Suppressor macrophage (primary cell): ENCODE measurements at regions not wholly inside any gene's neighbourhood (a gene's known extent, or its start where the extent isn't known, plus 50 kb on each side); places are given as distances from the start of the nearest gene placed in this dataset.
"Not testable (repeated sequence)": the region's sequence is repeated elsewhere in the genome, so short reads cannot be mapped to it uniquely, and the experiment has no call there.

Experiments
- DNase-seq, 4 experiments: peaks; one replicate each; pipeline ENCODE4 v3.0.0-alpha.2; 2020 to 2022

DNA sequence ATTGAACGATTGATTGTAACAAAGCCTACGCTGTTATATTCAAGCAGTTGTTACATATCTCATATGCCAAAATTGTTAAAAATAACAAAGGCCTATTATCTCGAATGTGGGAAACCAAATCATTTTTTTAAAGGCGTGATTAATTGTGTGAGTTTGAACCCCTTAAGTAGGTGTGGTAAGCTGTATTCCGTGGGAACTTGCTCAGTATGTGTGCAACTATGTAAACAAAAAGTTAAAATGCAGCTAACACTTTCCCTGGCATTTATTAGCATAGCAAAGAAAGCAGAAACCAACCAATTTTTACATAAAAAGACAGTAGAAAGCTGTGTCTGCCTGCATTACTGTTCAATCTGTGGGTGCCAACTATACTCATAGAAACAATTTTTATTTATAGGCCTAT lies 166.0 kb upstream of the HAND2 start:
- no peak for DNase-seq

DNA sequence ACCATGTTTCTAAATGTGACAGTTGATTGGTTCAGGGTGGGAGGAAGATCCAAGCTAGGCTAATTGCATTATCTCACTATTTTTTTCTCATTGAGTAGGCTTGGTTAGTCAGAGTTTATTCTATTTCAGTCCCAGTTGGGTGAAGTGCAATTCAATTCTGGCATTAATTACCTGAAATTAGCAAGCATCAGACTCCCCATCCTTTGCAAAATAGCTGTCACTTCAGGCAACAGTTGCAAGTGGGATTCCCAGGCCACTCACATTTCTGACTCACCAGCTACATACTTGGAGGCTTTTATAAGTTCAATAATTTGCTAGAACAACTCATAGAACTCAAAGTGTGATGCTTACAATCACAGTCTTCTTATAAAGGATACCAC lies 155.8 kb upstream of the HAND2 start:
- DNase-seq = no peak

DNA sequence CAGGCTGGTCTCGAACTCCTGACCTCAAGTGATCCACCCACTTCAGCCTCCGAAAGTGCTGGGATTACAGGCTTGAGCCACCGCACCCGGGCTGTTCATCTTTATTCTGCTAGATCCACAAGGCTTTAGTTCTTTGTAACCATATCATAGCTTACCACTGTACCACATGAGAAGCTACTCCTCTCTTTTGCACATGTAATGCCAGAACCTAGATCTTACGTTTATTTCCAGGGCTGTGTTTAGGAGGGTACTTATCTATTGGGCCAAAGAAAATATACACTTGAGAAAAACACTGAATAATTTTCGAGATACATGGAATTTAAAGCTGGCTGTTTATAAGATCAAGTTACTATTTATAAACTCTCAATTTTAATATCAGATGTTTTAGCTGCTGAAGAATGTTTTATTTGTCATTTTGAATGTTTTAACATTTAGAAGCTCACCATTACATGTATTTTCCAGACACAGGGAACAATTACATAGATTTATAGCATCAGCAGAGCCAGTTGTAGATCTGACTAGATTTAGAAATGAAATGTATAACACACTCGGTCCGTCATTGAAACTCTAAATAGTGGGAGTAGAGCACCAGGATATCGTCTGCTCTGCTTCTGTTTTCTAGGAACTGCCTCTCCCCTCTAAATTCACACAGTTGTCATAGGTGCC lies 155.3 kb upstream of the HAND2 start:
- no peak for DNase-seq

DNA sequence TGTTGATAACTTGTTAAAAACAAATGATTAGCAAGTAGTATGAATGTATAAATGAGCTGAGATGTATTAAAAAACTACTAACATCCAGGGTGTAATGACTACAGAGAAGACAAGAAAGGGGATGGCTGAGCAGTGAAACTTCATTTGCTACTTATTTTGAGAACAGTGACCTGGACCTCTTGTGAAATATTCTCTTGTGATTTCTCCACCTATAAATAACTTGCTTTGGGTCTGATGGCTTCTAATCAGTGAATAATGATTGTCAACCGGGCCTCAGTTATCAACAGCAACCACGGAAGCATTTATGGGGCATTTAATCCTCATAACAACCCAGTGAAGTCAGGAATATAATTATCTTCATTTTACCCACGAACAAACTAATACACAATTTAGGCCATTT lies 154.2 kb upstream of the HAND2 start:
- DNase-seq = no peak

DNA sequence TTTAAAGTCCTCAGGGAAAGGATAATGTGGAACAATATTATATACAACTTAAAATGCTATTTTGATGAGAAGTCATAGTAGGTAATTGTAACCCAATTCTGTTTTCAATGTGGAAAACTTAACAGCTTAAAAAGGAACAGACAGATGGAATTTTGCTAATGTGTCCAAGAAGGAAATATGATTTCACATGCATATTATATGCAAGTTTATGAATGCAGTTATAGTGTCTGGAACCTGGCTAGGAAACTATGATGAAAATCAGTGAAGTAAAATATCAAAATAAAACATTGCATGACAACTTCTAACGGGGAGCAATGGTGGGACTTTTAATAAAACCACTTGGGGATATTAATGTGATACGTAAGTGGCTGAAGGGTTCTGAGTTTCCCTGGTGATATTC lies 152.6 kb upstream of the HAND2 start:
- no peak for DNase-seq

DNA sequence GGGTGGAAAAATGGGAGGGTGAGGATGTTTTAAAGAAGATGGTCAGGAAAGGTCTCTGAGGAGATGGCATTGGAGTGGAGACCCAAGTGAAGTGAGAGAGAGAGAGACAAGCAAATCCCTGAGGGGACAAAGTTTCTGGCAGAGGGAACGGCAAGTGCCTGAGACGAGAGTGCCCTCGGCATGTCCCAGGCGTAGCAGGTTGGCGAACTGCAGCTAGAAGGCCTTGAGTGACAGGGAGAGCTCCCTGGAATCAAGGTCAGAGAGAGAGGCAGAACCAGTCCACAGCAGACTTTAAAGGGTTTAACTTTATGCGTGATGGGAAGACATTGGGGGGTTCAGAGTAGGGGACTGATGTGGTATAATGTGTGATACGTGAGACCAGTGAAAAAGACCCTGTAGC lies 150.2 kb upstream of the HAND2 start:
- no peak for DNase-seq

DNA sequence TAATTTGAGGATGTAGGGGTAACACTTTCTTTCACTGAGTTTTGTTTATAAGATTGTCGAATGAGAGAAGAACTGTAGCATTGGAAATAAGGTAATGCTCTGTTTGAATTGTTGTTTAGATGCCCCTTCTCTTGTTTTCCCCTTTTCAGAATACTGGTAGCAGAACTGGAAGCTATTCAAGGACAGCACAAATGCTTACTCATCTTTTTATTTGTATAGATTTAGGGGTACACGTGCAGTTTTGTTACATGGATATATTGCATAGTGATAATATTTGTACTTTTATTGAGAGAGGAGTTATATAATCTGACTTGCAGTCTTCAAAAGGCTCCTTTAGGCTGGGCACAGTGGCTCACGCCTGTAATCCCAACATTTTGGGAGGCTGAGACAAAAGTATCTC lies 145.4 kb upstream of the HAND2 start:
- DNase-seq = no peak

GRCh38 chr4:173669460-173670179 lies 139.6 kb upstream of the HAND2 start:
- no peak for DNase-seq

GRCh38 chr4:173661001-173661400 lies 131.0 kb upstream of the HAND2 start:
- no peak for DNase-seq

DNA sequence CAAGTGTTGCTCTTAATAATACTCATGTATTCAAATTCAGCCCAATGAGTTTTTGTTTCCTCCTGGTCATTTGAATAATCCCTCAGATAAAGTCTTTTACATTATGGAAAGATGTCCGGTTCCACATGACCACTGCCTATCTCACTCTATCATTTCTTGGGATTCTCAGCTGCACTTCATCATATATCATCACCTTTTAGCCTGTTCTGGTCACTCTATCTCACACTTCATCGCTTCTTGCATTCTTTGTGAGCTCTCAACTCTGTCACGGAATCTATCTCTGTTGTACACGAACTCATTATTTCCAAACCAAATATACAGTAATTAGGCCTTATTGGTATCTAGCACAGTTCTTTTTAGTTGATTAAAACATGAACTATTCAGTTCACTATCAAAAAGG lies 126.9 kb upstream of the HAND2 start:
- DNase-seq = no peak

GRCh38 chr4:173652283-173652931 lies 122.4 kb upstream of the HAND2 start:
- DNase-seq = no peak

- no peak for DNase-seq
Observed at GRCh38 chr4:173651651-173652282, 121.7 kb upstream of the HAND2 start.

DNA sequence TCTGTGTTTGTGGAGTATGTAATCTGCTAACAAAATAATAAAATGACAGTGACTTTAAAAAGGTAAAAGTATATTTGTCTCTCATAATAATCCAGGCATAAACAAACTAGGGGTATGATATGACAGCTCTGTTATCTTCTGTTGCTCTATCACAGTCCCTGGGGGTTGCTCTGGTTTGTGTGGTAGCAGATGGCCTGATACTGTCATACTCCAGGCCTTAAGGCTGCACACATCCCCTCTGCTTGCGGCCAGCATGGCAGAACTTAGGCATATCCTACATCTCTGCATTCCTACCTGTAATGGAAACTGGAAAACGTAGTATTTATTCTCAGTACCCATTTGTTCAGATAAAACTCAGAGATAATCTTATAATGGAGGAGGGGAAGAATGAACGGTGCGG lies 117.9 kb upstream of the HAND2 start:
- DNase-seq = no peak

DNA sequence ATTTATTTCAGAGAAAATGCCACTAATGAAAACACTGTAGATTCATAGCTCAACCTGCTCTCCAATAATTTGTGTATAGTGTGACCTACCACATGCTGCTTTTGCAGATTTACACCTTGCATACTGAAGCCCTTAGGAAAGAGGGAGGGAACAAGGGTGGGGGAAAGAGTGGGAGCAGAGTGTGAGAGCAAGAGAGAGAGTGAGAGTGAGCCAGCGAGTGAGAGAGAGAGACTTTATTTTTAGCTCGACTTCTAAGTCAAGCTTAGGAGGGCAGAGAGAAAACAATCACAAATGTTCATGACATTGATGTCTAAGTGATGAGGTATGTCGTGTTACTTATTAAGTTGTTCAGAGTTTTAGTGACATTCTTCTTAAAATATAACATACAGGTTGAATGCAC lies 112.5 kb upstream of the HAND2 start:
- DNase-seq = no peak

DNA sequence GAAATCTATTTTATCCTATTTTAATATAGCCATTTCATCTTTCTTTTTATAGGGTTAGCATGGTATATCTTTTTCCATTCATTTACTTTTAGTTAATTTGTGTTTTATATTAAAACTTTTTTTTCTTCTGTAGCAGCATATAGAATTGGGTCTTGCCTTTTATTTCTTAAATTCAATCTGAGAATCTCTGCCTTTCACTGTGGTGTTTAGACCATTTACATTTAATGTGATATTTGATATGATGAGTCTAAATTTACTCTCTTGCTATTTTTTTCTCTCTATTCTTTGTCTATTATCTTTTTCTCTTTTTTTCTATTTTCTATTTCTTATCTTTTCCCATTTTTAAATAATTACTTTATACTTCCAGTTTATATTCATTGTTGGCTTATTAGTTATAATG lies 105.4 kb upstream of the HAND2 start:
- no peak for DNase-seq

GRCh38 chr4:173626277-173626676 lies 96.2 kb upstream of the HAND2 start:
- no peak for DNase-seq

DNA sequence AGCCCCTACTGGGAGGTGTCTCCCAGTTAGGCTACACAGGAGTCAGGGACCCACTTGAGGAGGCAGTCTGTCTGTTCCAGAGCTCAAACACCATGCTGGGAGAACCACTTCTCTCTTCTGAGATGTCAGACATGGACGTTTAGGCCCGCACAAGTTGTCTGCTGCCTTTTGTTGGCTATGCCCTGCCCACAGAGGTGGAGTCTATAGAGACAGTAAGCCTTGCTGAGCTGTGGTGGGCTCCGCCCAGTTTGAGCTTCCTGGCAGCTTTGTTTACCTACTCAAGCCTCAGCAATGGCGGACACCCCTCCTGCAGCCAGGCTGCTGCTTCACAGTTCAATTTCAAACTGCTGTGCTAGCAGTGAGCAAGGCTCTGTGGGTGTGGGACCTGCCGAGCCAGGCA lies 88.6 kb upstream of the HAND2 start:
- not testable (repeated sequence) for DNase-seq

- no peak for DNase-seq
Observed at GRCh38 chr4:173609158-173609557, 79.1 kb upstream of the HAND2 start.

DNA sequence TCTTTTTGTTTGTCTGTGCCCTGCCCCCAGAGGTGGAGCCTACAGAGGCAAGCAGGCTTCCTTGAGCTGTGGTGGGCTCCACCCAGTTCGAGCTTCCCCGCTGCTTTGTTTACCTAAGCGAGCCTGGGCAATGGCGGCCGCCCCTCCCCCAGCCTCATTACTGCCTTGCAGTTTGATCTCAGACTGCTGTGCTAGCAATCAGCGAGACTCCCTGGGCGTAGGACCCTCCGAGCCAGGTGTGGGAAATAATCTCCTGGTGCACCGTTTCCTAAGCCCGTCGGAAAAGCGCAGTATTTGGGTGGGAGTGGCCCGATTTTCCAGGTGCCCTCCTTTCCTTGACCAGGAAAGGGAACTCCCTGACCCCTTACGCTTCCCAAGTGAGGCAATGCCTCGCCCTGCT lies 78.6 kb upstream of the HAND2 start:
- DNase-seq = not testable (repeated sequence)

- no peak for DNase-seq
Observed at GRCh38 chr4:173591760-173592159, 61.7 kb upstream of the HAND2 start.

- DNase-seq = no peak
Observed at GRCh38 chr4:173590697-173591096, 60.7 kb upstream of the HAND2 start.

DNA sequence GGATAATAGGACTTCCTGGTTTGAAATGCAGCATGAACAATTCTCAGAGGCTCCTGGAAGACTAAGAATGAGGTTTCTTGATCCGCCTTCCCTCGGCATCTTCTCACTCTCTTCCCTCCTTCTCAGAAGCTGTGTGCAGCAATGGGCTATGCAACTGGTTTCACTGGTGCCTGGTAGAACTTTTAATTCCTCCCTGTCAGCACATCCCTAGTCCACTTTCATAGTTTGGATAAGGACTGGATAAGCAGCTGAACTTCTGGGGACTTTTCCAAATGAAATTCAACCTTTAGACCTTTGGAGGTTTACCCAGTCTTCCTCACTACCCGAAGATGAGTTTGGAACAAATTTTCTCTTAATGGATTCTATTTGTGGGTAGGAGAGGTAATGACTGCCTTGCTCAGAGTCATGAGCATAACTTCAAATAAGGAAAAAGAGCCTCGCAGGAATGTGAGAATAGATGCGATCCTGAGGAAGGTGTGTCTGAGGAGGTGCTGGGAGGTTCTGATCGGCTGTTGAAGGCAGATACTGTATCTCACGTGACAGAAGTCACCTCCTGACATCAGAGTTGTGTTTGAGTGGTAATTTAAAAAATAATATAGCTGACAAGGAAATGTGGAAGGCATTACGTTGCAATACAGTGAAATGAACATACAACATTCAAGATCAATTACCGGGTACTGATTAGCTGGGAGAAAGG lies 56.0 kb upstream of the HAND2 start:
- DNase-seq = no peak

DNA sequence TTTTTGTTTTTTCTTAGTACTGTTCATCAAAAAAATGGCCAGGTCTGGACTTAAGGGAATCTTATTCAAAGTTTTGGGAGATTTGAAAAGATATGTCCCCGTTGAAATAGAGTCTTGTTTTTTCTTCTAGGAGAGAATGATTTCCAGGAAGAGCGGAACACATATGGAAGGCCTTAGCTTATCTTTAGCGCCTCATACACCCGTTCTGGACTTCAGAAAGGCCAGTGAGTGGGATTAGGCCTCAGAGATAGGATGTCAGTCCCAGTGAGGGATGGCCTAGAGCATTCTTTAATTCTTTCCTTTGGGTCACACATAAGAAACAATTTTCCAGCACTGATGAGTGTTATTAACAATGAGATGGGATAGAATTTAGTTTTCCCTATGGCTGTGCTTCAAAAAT lies 54.5 kb upstream of the HAND2 start:
- DNase-seq = no peak
